NCI-H526 treated with DMSO at 0.1 percent for 48 hours (cell line): ENCODE measurements at regions not wholly inside any gene's neighbourhood (a gene's known extent, or its start where the extent isn't known, plus 50 kb on each side); places are given as distances from the start of the nearest gene placed in this dataset.

ENCODE experiments used
- DNase-seq: peaks from one replicate; lab custom pipeline; 2025; lab: John Stamatoyannopoulos, UW

DNA sequence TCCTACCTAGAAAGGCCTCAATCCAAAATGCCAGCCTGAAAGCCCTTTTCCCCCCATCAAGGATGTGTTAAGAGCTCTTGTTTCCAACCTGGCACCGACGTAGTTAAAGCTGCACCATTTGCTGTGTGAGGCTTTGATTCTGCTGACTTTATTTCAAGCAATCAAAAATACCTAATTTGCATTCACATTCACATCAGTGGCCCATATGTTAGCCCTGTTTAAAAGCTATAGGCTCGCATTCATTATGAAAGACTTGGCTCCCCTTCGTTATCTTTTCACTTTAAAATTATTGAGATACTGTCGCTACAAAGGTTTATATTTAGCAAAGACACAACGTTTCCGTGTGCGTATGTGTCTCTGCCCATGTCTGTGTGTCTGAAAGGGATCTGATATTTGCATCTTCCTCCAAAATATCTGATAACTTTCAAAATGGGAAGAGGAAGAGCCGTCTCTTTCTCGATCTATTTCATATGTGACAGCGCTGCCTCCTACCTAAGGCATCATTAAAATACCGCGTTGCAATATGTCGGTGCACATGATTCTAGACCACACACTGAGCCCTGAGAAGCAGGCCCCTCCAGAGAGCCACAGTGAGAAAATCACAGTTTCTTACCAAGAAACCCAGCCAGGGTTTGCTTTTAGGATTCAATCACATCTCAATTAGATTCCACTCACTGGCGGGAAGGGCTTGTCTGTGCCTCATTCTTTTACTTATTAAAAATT lies 57.1 kb upstream of the ITPRID1 start:
- DNase-seq, result no peak

DNA sequence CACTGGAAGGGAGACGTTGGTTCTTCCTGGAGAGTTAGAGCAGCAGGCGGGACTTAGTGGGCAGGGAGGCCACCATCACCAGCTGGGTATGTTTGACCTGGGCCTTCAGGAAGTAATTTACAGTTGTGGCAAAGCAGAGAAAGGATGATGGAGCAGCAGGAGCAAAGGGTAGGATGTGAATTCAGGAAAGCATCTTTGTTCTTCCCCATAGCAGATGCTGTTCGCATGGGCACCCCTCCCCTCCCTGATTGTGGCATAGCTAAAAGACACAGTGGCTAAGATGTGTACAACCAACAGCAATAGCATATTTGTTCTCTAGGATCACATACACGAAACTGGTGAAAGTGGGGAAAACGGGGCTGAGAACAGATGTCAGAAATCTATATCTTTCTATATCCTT lies 56.3 kb upstream of the ITPRID1 start:
- no peak for DNase-seq

GRCh38 chr7:31458203-31458602 lies 55.7 kb upstream of the ITPRID1 start:
- no peak for DNase-seq

GRCh38 chr7:31462636-31463035 lies 51.3 kb upstream of the ITPRID1 start:
- DNase-seq, result no peak
